ENCODE measurements at regions not wholly inside any gene's neighbourhood (a gene's known extent, or its start where the extent isn't known, plus 50 kb on each side); places are given as distances from the start of the nearest gene placed in this dataset.

GRCh38 chrX:42135583-42136228 is 212.4 kb upstream of the CASK start:
- no peak for DNase-seq (ENCODE audit: low spot score in 2 of 2)
- TF ChIP-seq POLR2AphosphoS5 (IDR thresholded peaks at IDR 0.05), result no peak
- TF ChIP-seq CTCF (IDR thresholded peaks at IDR 0.05), result no peak
- Histone ChIP-seq H3K36me3 (no peaks in the 10 kb centered on the region), H3K9me3 (peaks cover 0 to 40% of the 10 kb centered on the region in 2 donors), H3K4me3 (no peak overlapping the region), H3K27ac (no peak overlapping the region), H3K27me3 (peaks cover 0 to 13% of the 10 kb centered on the region in 2 donors), H3K4me1 (no peaks in the 10 kb centered on the region)
- intact Hi-C loops (cut with DNase I; ENCODE audit: low total_unique reads), result no loop called here

GRCh38 chrX:42131856-42132255 is 208.5 kb upstream of the CASK start:
- intact Hi-C loops (cut with DNase I; ENCODE audit: low total_unique reads), result no loop called here
- TF ChIP-seq POLR2A (IDR thresholded peaks at IDR 0.05), result no peak

GRCh38 chrX:42129022-42129940 is 205.9 kb upstream of the CASK start:
- DNase-seq (ENCODE audit: low spot score in 2 of 2), result no peak
- no peak overlapping the region for H3K4me3 ChIP-seq
- H3K36me3 ChIP-seq, result no peaks in the 10 kb centered on the region
- no peak for TF ChIP-seq POLR2AphosphoS5 (IDR thresholded peaks at IDR 0.05)
- TF ChIP-seq CTCF (IDR thresholded peaks at IDR 0.05), result no peak
- no peak for TF ChIP-seq POLR2A (IDR thresholded peaks at IDR 0.05)
- H3K4me1 ChIP-seq, result no peaks in the 10 kb centered on the region
- no peak overlapping the region for H3K27ac ChIP-seq
- H3K9me3 ChIP-seq, result no peaks in the 10 kb centered on the region
- peaks cover 0 to 36% of the 10 kb centered on the region in 2 donors for H3K27me3 ChIP-seq
- intact Hi-C loops (cut with DNase I; ENCODE audit: low total_unique reads), result no loop called here

More at GRCh38 chrX:42131856-42132255, 208.5 kb upstream of the CASK start:
- Histone ChIP-seq H3K27ac (no peak overlapping the region), H3K4me3 (no peak overlapping the region), H3K36me3 (no peaks in the 10 kb centered on the region), H3K27me3 (peaks cover 0 to 20% of the 10 kb centered on the region in 2 donors), H3K4me1 (no peaks in the 10 kb centered on the region), H3K9me3 (peaks cover 0 to 7% of the 10 kb centered on the region in 2 donors)
- no peak for DNase-seq (ENCODE audit: low spot score in 2 of 2)

- Histone ChIP-seq H3K27me3 (peaks cover 0 to 36% of the 10 kb centered on the region in 2 donors), H3K4me1 (no peaks in the 10 kb centered on the region), H3K4me3 (no peak overlapping the region), H3K36me3 (no peaks in the 10 kb centered on the region), H3K9me3 (no peaks in the 10 kb centered on the region), H3K27ac (no peak overlapping the region)
- DNase-seq (ENCODE audit: low spot score in 2 of 2), result no peak
- TF ChIP-seq POLR2A (IDR thresholded peaks at IDR 0.05) (no peak), POLR2AphosphoS5 (IDR thresholded peaks at IDR 0.05) (no peak), CTCF (IDR thresholded peaks at IDR 0.05) (no peak)
- intact Hi-C loops (cut with DNase I; ENCODE audit: low total_unique reads), result no loop called here
Observed at GRCh38 chrX:42128587-42128986, 205.2 kb upstream of the CASK start.

GRCh38 chrX:42128020-42128419 is 204.7 kb upstream of the CASK start:
- intact Hi-C loops (cut with DNase I; ENCODE audit: low total_unique reads), result no loop called here
- Histone ChIP-seq H3K4me1 (no peaks in the 10 kb centered on the region), H3K36me3 (no peaks in the 10 kb centered on the region), H3K27me3 (peaks cover 0 to 34% of the 10 kb centered on the region in 2 donors), H3K9me3 (no peaks in the 10 kb centered on the region), H3K4me3 (no peak overlapping the region), H3K27ac (no peak overlapping the region)
- no peak for DNase-seq (ENCODE audit: low spot score in 2 of 2)
- TF ChIP-seq CTCF (IDR thresholded peaks at IDR 0.05) (no peak), POLR2A (IDR thresholded peaks at IDR 0.05) (no peak), POLR2AphosphoS5 (IDR thresholded peaks at IDR 0.05) (no peak)
